SK-N-SH (cell line): ENCODE measurements at regions not wholly inside any gene's neighbourhood (a gene's known extent, or its start where the extent isn't known, plus 50 kb on each side); places are given as distances from the start of the nearest gene placed in this dataset.

Experiments
- CTCF ChIA-PET: fragments of 300-600, 350-600 bp; formaldehyde crosslinking; extraction: SDS; loops from one replicate; lab custom pipeline; 2021; lab: Yijun Ruan, JAX
- POLR2A ChIA-PET: fragments of 350-600 bp; sonication (Branson Sonifier 250); formaldehyde crosslinking; extraction: SDS; loops from one replicate; lab custom pipeline; 2020; ENCODE audit warnings: antibody characterized with exemption, inconsistent platforms; lab: Yijun Ruan, JAX
- DNase-seq: peaks from one replicate; pipeline ENCODE4 v3.0.0; 2012
- H2AFZ ChIP-seq: fragments of 200-600 bp; sonication (generic); 2 replicates; pipeline ENCODE4 v1.8.1; 2016; ENCODE audit warnings: antibody characterized with exemption, mild to moderate bottlenecking, low read depth
- H3F3A ChIP-seq: fragments of 200-600 bp; sonication (generic); replicated peaks from 2 replicates; pipeline ENCODE3; 2016; ENCODE audit warnings: antibody characterized with exemption, mild to moderate bottlenecking; ENCODE audit not compliant: insufficient read depth
- H3K27ac ChIP-seq, 2 experiments: fragments of 200-500 bp in 1 of 2; fragments of 200-600 bp in 1 of 2; sonication (Bioruptor generic) in 1 of 2; sonication (generic), shearing (Covaris generic) in 1 of 2; 2 replicates each; pipeline versions ENCODE4 v1.5.1 to v1.6.1; 2014 to 2016; ENCODE audit warnings: low read depth in 2 of 2, inconsistent platforms in 1 of 2, low read length in 1 of 2, mild to moderate bottlenecking in 1 of 2, mixed read lengths in 1 of 2
- H3K27me3 ChIP-seq: fragments of 200-600 bp; sonication (generic), shearing (Covaris generic); 2 replicates; pipeline ENCODE4 v1.6.1; 2016; ENCODE audit warnings: mixed run types; ENCODE audit not compliant: insufficient read depth
- H3K36me3 ChIP-seq, 2 experiments: fragments of 200-500 bp in 1 of 2; fragments of 200-600 bp in 1 of 2; sonication (Bioruptor generic) in 1 of 2; sonication (generic) in 1 of 2; replicated peaks in 1 of 2; 2 replicates each; pipeline versions ENCODE3 to v1.5.1; 2014 to 2016; ENCODE audit warnings: low read length in 1 of 2, mild to moderate bottlenecking in 1 of 2; ENCODE audit not compliant: insufficient read depth in 2 of 2, control insufficient read depth in 1 of 2
- H3K4me1 ChIP-seq, 2 experiments: fragments of 200-500 bp in 1 of 2; fragments of 200-600 bp in 1 of 2; sonication (Bioruptor generic) in 1 of 2; sonication (generic), shearing (Covaris generic) in 1 of 2; 2 replicates each; pipeline versions ENCODE4 v1.5.1 to v1.6.1; 2014 to 2016; ENCODE audit warnings: low read depth in 1 of 2, low read length in 1 of 2, mixed run types in 1 of 2; ENCODE audit not compliant: insufficient read depth in 2 of 2, control insufficient read depth in 1 of 2
- H3K4me2 ChIP-seq: fragments of 200-600 bp; sonication (generic), shearing (Covaris generic); 2 replicates; pipeline ENCODE4 v1.6.1; 2017; ENCODE audit warnings: mixed run types
- H3K4me3 ChIP-seq, 2 experiments: fragments of 200-500 bp in 1 of 2; fragments of 200-600 bp in 1 of 2; sonication (Bioruptor generic) in 1 of 2; sonication (generic), shearing (Covaris generic) in 1 of 2; 2 replicates each; pipeline versions ENCODE4 v1.5.1 to v1.8.1; 2014 to 2016; ENCODE audit warnings: low read depth in 2 of 2, inconsistent platforms in 1 of 2, low read length in 1 of 2, mild to moderate bottlenecking in 1 of 2, mixed read lengths in 1 of 2, moderate library complexity in 1 of 2
- H3K79me2 ChIP-seq: fragments of 200-600 bp; sonication (generic); 2 replicates; pipeline ENCODE4 v1.8.1; 2017; ENCODE audit warnings: mild to moderate bottlenecking; ENCODE audit not compliant: insufficient read depth
- H3K9ac ChIP-seq: fragments of 200-600 bp; sonication (generic); 2 replicates; pipeline ENCODE4 v1.6.1; 2017; ENCODE audit warnings: mixed run types
- H3K9me2 ChIP-seq: fragments of 200-600 bp; sonication (generic); 2 replicates; pipeline ENCODE4 v1.6.1; 2017; ENCODE audit warnings: mixed run types
- H3K9me3 ChIP-seq: fragments of 200-600 bp; sonication (generic); 2 replicates; pipeline ENCODE4 v1.6.1; 2017; ENCODE audit warnings: mixed run types, mild to moderate bottlenecking, moderate library complexity
- H4K20me1 ChIP-seq: fragments of 200-600 bp; sonication (generic); 2 replicates; pipeline ENCODE4 v1.6.1; 2017; ENCODE audit warnings: mild to moderate bottlenecking, mixed run types; ENCODE audit not compliant: insufficient read depth
- EP300 ChIP-seq, 2 experiments: IDR thresholded peaks; 2 replicates each; pipeline versions ENCODE4 v1.4.0 to v1.6.1; 2012; ENCODE audit warnings: borderline replicate concordance in 1 of 2, low read depth in 1 of 2, low read length in 1 of 2
- EZH2phosphoT487 ChIP-seq: fragments of 200-600 bp; sonication (generic); IDR thresholded peaks from 2 replicates; pipeline ENCODE4 v1.6.1; 2017; ENCODE audit warnings: low read depth, mixed run types, mild to moderate bottlenecking, antibody characterized with exemption, moderate library complexity, borderline replicate concordance
- FOXJ3 ChIP-seq: sonication (generic); formaldehyde crosslinking; IDR thresholded peaks from 2 replicates; pipeline ENCODE4 v1.5.1; 2020; ENCODE audit warnings: mild to moderate bottlenecking, missing genetic modification reagents
- FOXM1 ChIP-seq: IDR thresholded peaks from 2 replicates; pipeline ENCODE4 v1.4.0; 2012; ENCODE audit warnings: low read depth, mild to moderate bottlenecking
- GABPA ChIP-seq: IDR thresholded peaks from 2 replicates; pipeline ENCODE4 v1.4.0; 2012; ENCODE audit warnings: low read depth, mild to moderate bottlenecking
- GATA2 ChIP-seq: sonication (generic); formaldehyde crosslinking; IDR thresholded peaks from 2 replicates; pipeline ENCODE4 v1.5.0; 2020; ENCODE audit warnings: mild to moderate bottlenecking, missing genetic modification reagents
- MXI1 ChIP-seq: IDR thresholded peaks from 2 replicates; pipeline ENCODE4 v1.6.1; 2012; ENCODE audit warnings: mild to moderate bottlenecking, low read depth, low read length, improper control_type of control experiment
- PBX3 ChIP-seq: IDR thresholded peaks from 2 replicates; pipeline ENCODE4; 2012
- POLR2AphosphoS5 ChIP-seq: IDR thresholded peaks from 2 replicates; pipeline ENCODE4 v1.6.1; 2012; ENCODE audit warnings: low read depth, low read length
- RAD21 ChIP-seq: IDR thresholded peaks from 2 replicates; pipeline ENCODE4 v1.6.1; 2012; ENCODE audit warnings: mild to moderate bottlenecking, low read length
- REST ChIP-seq: IDR thresholded peaks from 2 replicates; pipeline ENCODE4 v1.6.1; 2012; ENCODE audit warnings: mild to moderate bottlenecking, low read depth, low read length, moderate library complexity
- SIN3A ChIP-seq: IDR thresholded peaks from 2 replicates; pipeline ENCODE4 v1.6.1; 2012; ENCODE audit warnings: low read depth, mild to moderate bottlenecking, low read length, moderate library complexity, borderline replicate concordance
- TAF1 ChIP-seq: IDR thresholded peaks from 2 replicates; pipeline ENCODE4 v1.6.1; 2012; ENCODE audit warnings: low read depth, mild to moderate bottlenecking, low read length, moderate library complexity, borderline replicate concordance
- TEAD4 ChIP-seq: IDR thresholded peaks from 2 replicates; pipeline ENCODE4 v1.4.0; 2012; ENCODE audit warnings: mild to moderate bottlenecking, borderline replicate concordance; ENCODE audit not compliant: insufficient read depth
- USF1 ChIP-seq: IDR thresholded peaks from 2 replicates; pipeline ENCODE4 v1.4.0; 2012; ENCODE audit warnings: low read depth, borderline replicate concordance
- USF2 ChIP-seq: fragments of 150-350 bp; IDR thresholded peaks from 2 replicates; pipeline ENCODE4 v1.6.1; 2017; ENCODE audit warnings: antibody characterized with exemption, low read length, low read depth, borderline replicate concordance
- YY1 ChIP-seq: IDR thresholded peaks from 2 replicates; pipeline ENCODE4 v1.4.0; 2012; ENCODE audit warnings: low read depth, mild to moderate bottlenecking
- WGBS: methylation state at CpG from one replicate; pipeline ENCODE4 v1.1.6; 2017; ENCODE audit warnings: low lambda C conversion rate; 5-methylcytosine and 5-hydroxymethylcytosine counted together

- no peak for DNase-seq
- WGBS = 11% methylated on average over 4 of the region's 4 CpGs
- H3K36me3 ChIP-seq = peaks cover 67 to 92% of the 10 kb centered on the region in 2 experiments
- H4K20me1 ChIP-seq = peaks cover 53% of the 10 kb centered on the region; the same call in 1 of the 2 replicates
- peaks cover 87% of the 10 kb centered on the region for H3F3A ChIP-seq
- peak overlapping the region; percentile 99 for H3K9ac ChIP-seq
- CTCF ChIA-PET = interaction anchor here (1.2 kb wide), 1 partner anchor 10 kb away, joined by 3 read pairs; no protein-coding TSS in a partner anchor
- no peaks in the 10 kb centered on the region for H3K9me2 ChIP-seq
- H3K27ac ChIP-seq = peak overlapping the region; percentile 81 to 96
- H3K4me2 ChIP-seq = peak overlapping the region; percentile 81
- POLR2A ChIA-PET = no interaction called here
- peaks cover 0 to 14% of the 10 kb centered on the region in 2 experiments; a peak in 2 of 4 replicates for H3K4me1 ChIP-seq
- peak overlapping the region; percentile 61 to 69; a peak in 3 of 4 replicates for H3K4me3 ChIP-seq
- no peaks in the 10 kb centered on the region for H3K27me3 ChIP-seq
- no peak for TF ChIP-seq USF1
- no peak for TF ChIP-seq MXI1
- no peak for TF ChIP-seq REST
- TF ChIP-seq GABPA = no peak
- TF ChIP-seq SIN3A = peak; percentile 22; the same call in 1 of the 2 replicates
- no peak for TF ChIP-seq EZH2phosphoT487
- TF ChIP-seq POLR2AphosphoS5 = peak; percentile 34; the same call in 1 of the 2 replicates
- no peak for TF ChIP-seq RAD21
- TF ChIP-seq TAF1 = 0 out of 2 replicates have a peak, but pooled peaks have one; percentile 38
- 0 out of 2 replicates have a peak, but pooled peaks have one; percentile 4 for TF ChIP-seq PBX3
- TF ChIP-seq, all 33 proteins: peak for 4
- Histone ChIP-seq H3K79me2 (peaks cover 99% of the 10 kb centered on the region), H3K9me3 (no peaks in the 10 kb centered on the region), H2AFZ (no peak overlapping the region)
Measured at GRCh38 chrX:45765767-45766166, 565.1 kb upstream of the DIPK2B start.

- H3K79me2 ChIP-seq = peaks cover 99% of the 10 kb centered on the region
- peak overlapping the region; percentile 99 for H3K9ac ChIP-seq
- WGBS = 0% methylated on average over 1 of the region's 1 CpG
- peaks cover 87% of the 10 kb centered on the region for H3F3A ChIP-seq
- H3K4me2 ChIP-seq = peak overlapping the region; percentile 81
- peaks cover 53% of the 10 kb centered on the region; the same call in 1 of the 2 replicates for H4K20me1 ChIP-seq
- ChIA-PET POLR2A (no interaction called here), CTCF (no interaction called here)
- no peaks in the 10 kb centered on the region for H3K27me3 ChIP-seq
- peaks cover 0 to 14% of the 10 kb centered on the region in 2 experiments; a peak in 2 of 4 replicates for H3K4me1 ChIP-seq
- no peak overlapping the region for H2AFZ ChIP-seq
- H3K9me2 ChIP-seq = no peaks in the 10 kb centered on the region
- H3K36me3 ChIP-seq = peaks cover 71 to 93% of the 10 kb centered on the region in 2 experiments
- no peak for DNase-seq
- peak overlapping the region; percentile 81 to 96; a peak in 3 of 4 replicates for H3K27ac ChIP-seq
- no peaks in the 10 kb centered on the region for H3K9me3 ChIP-seq
- peak overlapping the region; percentile 61 to 69; a peak in 3 of 4 replicates for H3K4me3 ChIP-seq
- no peak for TF ChIP-seq GATA2 (CRISPR knock-in tag)
- TF ChIP-seq FOXJ3 (CRISPR knock-in tag) = no peak
- TF ChIP-seq YY1 = no peak
- no peak for TF ChIP-seq USF2
- TF ChIP-seq EP300 (IDR thresholded peaks at IDR 0.05; ENCODE audit: borderline replicate concordance in 1 of 2, low read depth in 1 of 2, low read length in 1 of 2) = no peak
- TF ChIP-seq TEAD4 = no peak
- TF ChIP-seq FOXM1 = no peak
- no peak for TF ChIP-seq REST
Measured at GRCh38 chrX:45765281-45765680, 564.6 kb upstream of the DIPK2B start.
